GM12878 (cell line): ENCODE measurements at regions not wholly inside any gene's neighbourhood (a gene's known extent, or its start where the extent isn't known, plus 50 kb on each side); places are given as distances from the start of the nearest gene placed in this dataset.

Experiments used
- JUND ChIP-seq: IDR thresholded peaks from 2 replicates; pipeline ENCODE4 v1.6.1; 2012; ENCODE audit warnings: low read depth, mild to moderate bottlenecking, low read length, improper control_type of control experiment, moderate library complexity
- NFYA ChIP-seq: IDR thresholded peaks from 2 replicates; pipeline ENCODE4 v1.6.1; 2011; ENCODE audit warnings: low read depth, mild to moderate bottlenecking, low read length, improper control_type of control experiment, borderline replicate concordance

- TF ChIP-seq NFYA (no peak), JUND (no peak)
These were observed 113.3 kb upstream of the C1GALT1C1 start for GRCh38 chrX:120742946-120743665.
